Duodenal mucosa (tissue), 2 donors: ENCODE measurements at regions not wholly inside any gene's neighbourhood (a gene's known extent, or its start where the extent isn't known, plus 50 kb on each side); places are given as distances from the start of the nearest gene placed in this dataset.

Source experiments
- H3K27ac ChIP-seq: one replicate; pipeline ENCODE4 v1.7.0; 2013; ENCODE audit warnings: low read depth, low read length
- H3K27me3 ChIP-seq, 2 donors: one replicate each; pipeline ENCODE4 v1.7.0; 2013; ENCODE audit warnings: low read length in 2 of 2, control low read depth in 1 of 2; ENCODE audit not compliant: insufficient read depth in 2 of 2, control insufficient read depth in 1 of 2
- H3K36me3 ChIP-seq, 2 donors: one replicate each; pipeline ENCODE4 v1.7.0; 2013; ENCODE audit warnings: low read length in 2 of 2, control low read depth in 1 of 2; ENCODE audit not compliant: insufficient read depth in 2 of 2, control insufficient read depth in 1 of 2
- H3K4me1 ChIP-seq, 2 donors: one replicate each; pipeline ENCODE4 v1.7.0; 2013; ENCODE audit warnings: low read length in 2 of 2, control low read depth in 1 of 2; ENCODE audit not compliant: insufficient read depth in 2 of 2, control insufficient read depth in 1 of 2
- H3K4me3 ChIP-seq, 2 donors: one replicate each; pipeline ENCODE4 v1.7.0; 2013; ENCODE audit warnings: low read length in 2 of 2, low read depth in 1 of 2
- H3K9ac ChIP-seq, 2 donors: one replicate each; pipeline ENCODE4 v1.7.0; 2013; ENCODE audit warnings: low read length in 2 of 2, low read depth in 1 of 2
- H3K9me3 ChIP-seq, 2 donors: one replicate each; pipeline ENCODE4 v1.7.0; 2013; ENCODE audit warnings: low read length in 2 of 2, control low read depth in 1 of 2; ENCODE audit not compliant: control insufficient read depth in 1 of 2

GRCh38 chr2:221786297-221786926 is 214.3 kb upstream of the EPHA4 start:
- Histone ChIP-seq H3K27ac (no peak overlapping the region), H3K36me3 (no peaks in the 10 kb centered on the region), H3K9ac (no peak overlapping the region), H3K4me1 (no peaks in the 10 kb centered on the region), H3K27me3 (no peaks in the 10 kb centered on the region), H3K9me3 (no peaks in the 10 kb centered on the region), H3K4me3 (no peak overlapping the region)

GRCh38 chr2:221780281-221780688 is 208.2 kb upstream of the EPHA4 start:
- Histone ChIP-seq H3K4me1 (no peaks in the 10 kb centered on the region), H3K9me3 (no peaks in the 10 kb centered on the region)

GRCh38 chr2:221779614-221780067 is 207.5 kb upstream of the EPHA4 start:
- no peaks in the 10 kb centered on the region for H3K9me3 ChIP-seq
- H3K27me3 ChIP-seq: no peaks in the 10 kb centered on the region
- no peaks in the 10 kb centered on the region for H3K36me3 ChIP-seq
- H3K4me3 ChIP-seq: no peak overlapping the region
- H3K4me1 ChIP-seq: no peaks in the 10 kb centered on the region
- H3K27ac ChIP-seq: no peak overlapping the region
- H3K9ac ChIP-seq: no peak overlapping the region

More at GRCh38 chr2:221780281-221780688, 208.2 kb upstream of the EPHA4 start:
- Histone ChIP-seq H3K4me3 (no peak overlapping the region), H3K27me3 (no peaks in the 10 kb centered on the region), H3K36me3 (no peaks in the 10 kb centered on the region), H3K27ac (no peak overlapping the region), H3K9ac (no peak overlapping the region)

- Histone ChIP-seq H3K36me3 (no peaks in the 10 kb centered on the region), H3K9me3 (no peaks in the 10 kb centered on the region), H3K27ac (no peak overlapping the region), H3K4me1 (no peaks in the 10 kb centered on the region), H3K27me3 (no peaks in the 10 kb centered on the region), H3K4me3 (no peak overlapping the region), H3K9ac (no peak overlapping the region)
These were observed 205.9 kb upstream of the EPHA4 start for GRCh38 chr2:221778025-221778424.

GRCh38 chr2:221777119-221777518 is 205.0 kb upstream of the EPHA4 start:
- H3K4me1 ChIP-seq: no peaks in the 10 kb centered on the region
- no peak overlapping the region for H3K27ac ChIP-seq

GRCh38 chr2:221775096-221775495 is 203.0 kb upstream of the EPHA4 start:
- Histone ChIP-seq H3K4me1 (no peaks in the 10 kb centered on the region), H3K27me3 (no peaks in the 10 kb centered on the region), H3K27ac (no peak overlapping the region), H3K9ac (no peak overlapping the region), H3K9me3 (no peaks in the 10 kb centered on the region), H3K36me3 (no peaks in the 10 kb centered on the region), H3K4me3 (no peak overlapping the region)

More at GRCh38 chr2:221777119-221777518, 205.0 kb upstream of the EPHA4 start:
- no peaks in the 10 kb centered on the region for H3K36me3 ChIP-seq
- no peaks in the 10 kb centered on the region for H3K27me3 ChIP-seq
- H3K9me3 ChIP-seq: no peaks in the 10 kb centered on the region
- no peak overlapping the region for H3K4me3 ChIP-seq
- no peak overlapping the region for H3K9ac ChIP-seq

GRCh38 chr2:221774136-221774535 is 202.0 kb upstream of the EPHA4 start:
- H3K4me3 ChIP-seq: no peak overlapping the region
- H3K27ac ChIP-seq: no peak overlapping the region
- H3K27me3 ChIP-seq: no peaks in the 10 kb centered on the region
- no peak overlapping the region for H3K9ac ChIP-seq
- H3K9me3 ChIP-seq: no peaks in the 10 kb centered on the region
- H3K4me1 ChIP-seq: no peaks in the 10 kb centered on the region
- no peaks in the 10 kb centered on the region for H3K36me3 ChIP-seq

- no peak overlapping the region for H3K27ac ChIP-seq
- no peak overlapping the region for H3K9ac ChIP-seq
- H3K36me3 ChIP-seq: no peaks in the 10 kb centered on the region
- no peaks in the 10 kb centered on the region for H3K4me1 ChIP-seq
- no peaks in the 10 kb centered on the region for H3K9me3 ChIP-seq
- H3K27me3 ChIP-seq: no peaks in the 10 kb centered on the region
- H3K4me3 ChIP-seq: no peak overlapping the region
These were observed 199.2 kb upstream of the EPHA4 start for GRCh38 chr2:221771297-221771696.

- Histone ChIP-seq H3K9me3 (no peaks in the 10 kb centered on the region), H3K27me3 (no peaks in the 10 kb centered on the region), H3K4me1 (no peaks in the 10 kb centered on the region), H3K4me3 (no peak overlapping the region), H3K9ac (no peak overlapping the region), H3K36me3 (no peaks in the 10 kb centered on the region), H3K27ac (no peak overlapping the region)
These were observed 195.3 kb upstream of the EPHA4 start for GRCh38 chr2:221767106-221768012.

GRCh38 chr2:221762496-221762895 is 190.4 kb upstream of the EPHA4 start:
- Histone ChIP-seq H3K9ac (no peak overlapping the region), H3K27ac (no peak overlapping the region), H3K4me3 (no peak overlapping the region), H3K9me3 (no peaks in the 10 kb centered on the region), H3K36me3 (no peaks in the 10 kb centered on the region), H3K27me3 (no peaks in the 10 kb centered on the region), H3K4me1 (no peaks in the 10 kb centered on the region)
